Heart left ventricle (tissue), 13 donors: ENCODE measurements at regions not wholly inside any gene's neighbourhood (a gene's known extent, or its start where the extent isn't known, plus 50 kb on each side); places are given as distances from the start of the nearest gene placed in this dataset.

Experiments
- POLR2A ChIP-seq, 2 donors: fragments of 450-650 bp; IDR thresholded peaks; one replicate each; pipeline ENCODE4 v1.6.1; 2017; ENCODE audit warnings: antibody characterized with exemption in 2 of 2, mild to moderate bottlenecking in 2 of 2, moderate library complexity in 2 of 2
- TF ChIP-seq, protein P1 (sequence below), 12 donors: fragments of 200-600 bp; sonication (generic) in 4 of 12; IDR thresholded peaks; one replicate each; pipeline versions ENCODE4 v1.5.0 to v1.8.0; 2018 to 2022; ENCODE audit warnings: antibody characterized with exemption in 12 of 12, mild to moderate bottlenecking in 5 of 12
- donor health status: ischemic (EF 13 %, LVEDD 7.1; RV severe dilation, severe dysfunction).
- donor health status: DM: no; HTN: yes; CAD: no.
- donor health status: DM: no; HTN: no; CAD: no.
- donor health status: ischemic (EF 25% LVEDD 6.9; RV normal size, moderate dysfunction).
- donor health status: ischemic (EF 25% LVEDD 5.7; RV mildly dilated, moderate dysfunction).
- donor health status: ischemic (EF 35%, LVEDD 5.7; RV mildly dilated, moderate dysfunction).
- donor health status: nonischemic (EF 11% LVEDD 7.7; RV severe dilation, severe dysfunction).
- donor health status: DM: yes; HTN: yes; CAD: no.
- donor health status: PGD.
- donor health status: ischemic (EF 29% LVEDD 5.4; RV normal size, mild dysfunction).
- donor health status: nonischemic (EF 23%, LVEDD 6.1; RV moderate dilation, normal function).

DNA sequence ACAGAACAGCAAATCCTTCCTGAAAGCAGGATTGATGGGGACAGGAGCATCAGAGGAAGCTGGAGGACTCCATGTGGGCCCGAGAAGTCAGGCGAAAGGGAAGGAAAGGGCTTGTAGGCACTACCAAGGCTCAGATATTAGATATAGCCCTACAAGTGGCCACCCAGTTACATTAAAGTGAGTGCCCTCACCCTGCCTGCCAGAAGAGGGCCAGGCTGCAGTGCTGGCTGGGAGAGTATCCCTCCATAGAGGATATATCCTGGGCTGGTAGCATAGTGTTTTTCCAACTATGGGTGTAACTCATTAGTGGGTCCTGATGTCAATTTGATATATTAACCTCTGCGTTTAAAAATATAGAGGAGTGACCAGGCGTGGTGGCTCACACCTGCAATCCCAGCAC is 285.2 kb downstream of the MYCN start:
- TF ChIP-seq, protein P1, sequence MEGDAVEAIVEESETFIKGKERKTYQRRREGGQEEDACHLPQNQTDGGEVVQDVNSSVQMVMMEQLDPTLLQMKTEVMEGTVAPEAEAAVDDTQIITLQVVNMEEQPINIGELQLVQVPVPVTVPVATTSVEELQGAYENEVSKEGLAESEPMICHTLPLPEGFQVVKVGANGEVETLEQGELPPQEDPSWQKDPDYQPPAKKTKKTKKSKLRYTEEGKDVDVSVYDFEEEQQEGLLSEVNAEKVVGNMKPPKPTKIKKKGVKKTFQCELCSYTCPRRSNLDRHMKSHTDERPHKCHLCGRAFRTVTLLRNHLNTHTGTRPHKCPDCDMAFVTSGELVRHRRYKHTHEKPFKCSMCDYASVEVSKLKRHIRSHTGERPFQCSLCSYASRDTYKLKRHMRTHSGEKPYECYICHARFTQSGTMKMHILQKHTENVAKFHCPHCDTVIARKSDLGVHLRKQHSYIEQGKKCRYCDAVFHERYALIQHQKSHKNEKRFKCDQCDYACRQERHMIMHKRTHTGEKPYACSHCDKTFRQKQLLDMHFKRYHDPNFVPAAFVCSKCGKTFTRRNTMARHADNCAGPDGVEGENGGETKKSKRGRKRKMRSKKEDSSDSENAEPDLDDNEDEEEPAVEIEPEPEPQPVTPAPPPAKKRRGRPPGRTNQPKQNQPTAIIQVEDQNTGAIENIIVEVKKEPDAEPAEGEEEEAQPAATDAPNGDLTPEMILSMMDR (IDR thresholded peaks at IDR 0.05): no peak
- TF ChIP-seq POLR2A (IDR thresholded peaks at IDR 0.05): no peak
